SU-DHL-6 (cell line): ENCODE measurements at regions not wholly inside any gene's neighbourhood (a gene's known extent, or its start where the extent isn't known, plus 50 kb on each side); places are given as distances from the start of the nearest gene placed in this dataset.
"Not testable (repeated sequence)": the region's sequence is repeated elsewhere in the genome, so short reads cannot be mapped to it uniquely, and the experiment has no call there.

ENCODE experiments used
- EZH2phosphoT487 ChIP-seq: fragments of 200-600 bp; sonication (generic), shearing (Covaris generic); conservative IDR thresholded peaks from 2 replicates; pipeline ENCODE4 v1.6.1; 2018; ENCODE audit warnings: mild to moderate bottlenecking, antibody characterized with exemption, low read length, moderate library complexity, mixed read lengths
- TF ChIP-seq, protein P1 (sequence below): fragments of 200-600 bp; sonication (generic); IDR thresholded peaks from one replicate; pipeline ENCODE4 v1.5.1; 2017; ENCODE audit warnings: antibody characterized with exemption, mild to moderate bottlenecking, low read length, moderate library complexity; ENCODE audit not compliant: insufficient read depth, poor library complexity, severe bottlenecking

DNA sequence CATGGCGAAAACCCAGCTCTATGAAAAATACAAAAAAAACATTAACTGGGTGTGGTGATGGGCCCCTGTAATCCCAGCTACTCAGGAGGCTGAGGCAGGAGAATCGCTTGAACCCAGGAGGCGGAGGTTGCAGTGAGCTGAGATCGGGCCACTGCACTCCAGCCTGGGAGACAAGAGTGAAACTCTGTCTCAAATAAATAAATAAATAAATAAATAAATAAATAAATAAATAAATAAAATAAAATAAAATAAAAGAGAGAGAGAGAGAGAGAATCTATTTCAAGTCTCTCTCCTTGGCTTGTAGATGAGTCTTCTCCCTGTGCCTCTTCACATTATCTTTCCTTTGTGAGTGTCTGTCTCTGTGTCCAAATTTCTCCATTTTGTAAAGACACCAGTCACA, 442.6 kb upstream of the PROX1 start:
- TF ChIP-seq EZH2phosphoT487, result not testable (repeated sequence)
- TF ChIP-seq, protein P1, sequence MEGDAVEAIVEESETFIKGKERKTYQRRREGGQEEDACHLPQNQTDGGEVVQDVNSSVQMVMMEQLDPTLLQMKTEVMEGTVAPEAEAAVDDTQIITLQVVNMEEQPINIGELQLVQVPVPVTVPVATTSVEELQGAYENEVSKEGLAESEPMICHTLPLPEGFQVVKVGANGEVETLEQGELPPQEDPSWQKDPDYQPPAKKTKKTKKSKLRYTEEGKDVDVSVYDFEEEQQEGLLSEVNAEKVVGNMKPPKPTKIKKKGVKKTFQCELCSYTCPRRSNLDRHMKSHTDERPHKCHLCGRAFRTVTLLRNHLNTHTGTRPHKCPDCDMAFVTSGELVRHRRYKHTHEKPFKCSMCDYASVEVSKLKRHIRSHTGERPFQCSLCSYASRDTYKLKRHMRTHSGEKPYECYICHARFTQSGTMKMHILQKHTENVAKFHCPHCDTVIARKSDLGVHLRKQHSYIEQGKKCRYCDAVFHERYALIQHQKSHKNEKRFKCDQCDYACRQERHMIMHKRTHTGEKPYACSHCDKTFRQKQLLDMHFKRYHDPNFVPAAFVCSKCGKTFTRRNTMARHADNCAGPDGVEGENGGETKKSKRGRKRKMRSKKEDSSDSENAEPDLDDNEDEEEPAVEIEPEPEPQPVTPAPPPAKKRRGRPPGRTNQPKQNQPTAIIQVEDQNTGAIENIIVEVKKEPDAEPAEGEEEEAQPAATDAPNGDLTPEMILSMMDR, result not testable (repeated sequence)
